HPDE6-E6E7 (cell line): ENCODE measurements at regions not wholly inside any gene's neighbourhood (a gene's known extent, or its start where the extent isn't known, plus 50 kb on each side); places are given as distances from the start of the nearest gene placed in this dataset.
A peak's percentile ranks its signal among the peaks of the same experiment; 100 is the strongest.

Experiments
- DNase-seq: peaks from one replicate; pipeline ENCODE4 v3.0.0; 2011; ENCODE audit warnings: missing footprints; ENCODE audit errors: extremely low spot score

GRCh38 chr9:85260275-85260845, 481.4 kb downstream of the AGTPBP1 start:
- no peak for DNase-seq

DNA sequence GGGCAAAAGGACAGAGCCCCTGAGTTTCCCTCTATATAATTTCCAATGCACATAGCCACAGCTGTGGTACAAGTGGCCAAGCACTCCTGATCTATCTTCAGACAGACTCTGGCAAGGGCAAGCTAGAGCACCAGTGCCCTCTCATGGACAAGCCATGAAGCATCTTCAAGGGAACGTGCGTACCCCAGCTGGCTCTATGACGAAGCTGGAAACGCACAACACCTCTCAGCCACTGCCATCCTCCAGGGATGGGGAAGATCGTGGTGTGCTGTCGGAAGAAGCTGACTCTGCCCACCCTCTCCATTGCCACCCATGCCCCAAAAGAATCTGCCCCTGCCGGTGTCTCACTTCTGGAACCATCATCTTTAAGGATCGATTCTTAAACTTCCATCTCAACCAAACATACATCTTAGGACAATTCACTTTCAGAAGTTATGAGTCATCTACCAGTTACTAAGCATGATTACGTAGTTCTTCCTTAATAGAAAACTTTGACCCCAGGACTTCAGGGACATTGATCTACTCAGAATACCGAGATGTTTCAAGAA, 482.9 kb downstream of the AGTPBP1 start:
- DNase-seq: peak; percentile 75

DNA sequence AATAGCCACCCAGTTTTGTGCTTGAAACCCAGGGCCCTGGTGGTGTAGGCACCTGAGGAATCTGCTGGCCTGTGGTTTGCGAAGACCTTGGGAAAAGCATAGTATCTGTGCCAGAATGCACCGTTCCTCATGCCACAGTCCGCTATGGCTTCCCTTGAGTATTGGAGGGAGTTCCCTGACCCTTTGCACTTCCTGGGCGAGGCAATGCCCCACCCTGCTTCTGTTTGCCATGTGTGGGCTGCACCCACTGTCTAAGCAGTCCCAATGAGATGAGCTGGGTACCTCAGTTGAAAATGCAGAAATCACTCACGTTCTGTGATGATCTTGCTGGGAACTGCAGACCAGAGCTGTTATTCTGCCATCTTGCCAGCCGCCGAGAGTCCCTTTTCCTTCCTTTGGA, 483.5 kb downstream of the AGTPBP1 start:
- no peak for DNase-seq

DNA sequence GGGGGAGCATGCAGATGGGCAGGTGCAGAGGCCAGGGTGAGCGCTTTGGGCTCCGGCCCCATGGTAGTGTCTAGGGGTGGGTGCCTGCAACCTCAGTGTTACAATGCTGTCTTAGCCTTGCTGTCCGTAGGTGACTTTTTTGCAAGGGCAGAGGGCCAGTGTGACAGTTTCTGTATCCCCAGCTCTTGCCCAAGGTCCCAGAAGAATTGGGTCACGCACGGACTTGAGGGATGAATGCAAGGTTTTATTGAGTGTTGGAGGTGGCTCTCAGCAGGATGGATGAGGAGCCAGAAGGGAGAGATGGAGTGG, 492.5 kb downstream of the AGTPBP1 start:
- DNase-seq: no peak

DNA sequence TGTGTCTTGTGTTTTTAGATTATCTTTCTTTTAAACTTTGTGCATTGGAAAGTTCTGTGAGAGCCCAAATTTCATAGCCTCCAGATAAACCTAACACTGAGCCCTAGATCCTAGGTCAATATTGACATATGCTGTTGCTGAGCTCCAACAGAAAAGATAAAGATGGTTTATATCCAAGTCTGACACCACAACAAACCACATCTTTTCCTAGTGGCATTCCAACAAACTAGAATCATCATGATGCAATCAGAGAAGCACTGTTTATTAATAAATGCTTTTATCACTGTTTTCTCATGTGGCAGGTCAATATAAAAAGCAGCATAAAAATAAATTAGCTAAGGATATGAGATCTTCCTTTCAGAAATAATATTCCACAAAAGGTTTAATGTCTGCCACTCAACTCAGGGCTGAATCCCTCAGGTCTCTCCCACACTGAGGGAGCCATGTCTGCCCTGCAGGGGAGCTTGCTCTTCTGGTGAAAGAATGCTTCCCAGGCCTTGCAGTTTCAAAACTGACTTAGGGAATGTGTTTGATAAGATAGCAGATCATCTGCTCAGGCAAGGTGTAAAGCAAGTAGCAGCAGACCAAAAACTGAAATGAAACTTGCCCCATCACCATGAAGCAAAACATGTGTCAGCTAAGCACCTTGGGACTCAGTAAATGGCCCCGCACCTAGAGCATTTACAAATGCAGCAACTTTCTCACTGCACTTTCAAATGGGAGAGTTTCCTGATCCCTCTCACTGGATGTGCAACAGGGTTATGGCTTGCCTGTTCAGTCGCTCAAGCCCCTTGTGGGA, 493.0 kb downstream of the AGTPBP1 start:
- DNase-seq: no peak

- no peak for DNase-seq
Observed at GRCh38 chr9:85246541-85246940, 495.2 kb downstream of the AGTPBP1 start.

DNA sequence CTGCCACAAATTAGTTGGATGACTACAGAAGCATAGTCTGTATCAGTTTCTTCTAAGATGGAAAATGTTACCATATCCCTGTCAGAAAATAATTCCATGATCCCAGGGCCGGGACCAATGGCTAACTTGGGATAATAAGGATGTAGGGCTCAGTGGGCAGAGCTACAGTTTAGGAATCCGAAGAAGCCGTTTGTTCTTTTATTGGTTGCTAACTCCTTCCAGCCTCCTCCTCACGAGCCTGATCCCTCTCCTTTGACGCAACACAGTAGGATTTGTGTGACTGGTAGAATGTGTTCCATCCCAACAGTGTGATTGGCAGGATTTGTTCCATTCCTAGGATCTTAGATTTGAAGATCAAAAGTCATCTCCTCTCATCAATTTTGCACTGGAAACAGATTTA, 496.9 kb downstream of the AGTPBP1 start:
- no peak for DNase-seq

DNA sequence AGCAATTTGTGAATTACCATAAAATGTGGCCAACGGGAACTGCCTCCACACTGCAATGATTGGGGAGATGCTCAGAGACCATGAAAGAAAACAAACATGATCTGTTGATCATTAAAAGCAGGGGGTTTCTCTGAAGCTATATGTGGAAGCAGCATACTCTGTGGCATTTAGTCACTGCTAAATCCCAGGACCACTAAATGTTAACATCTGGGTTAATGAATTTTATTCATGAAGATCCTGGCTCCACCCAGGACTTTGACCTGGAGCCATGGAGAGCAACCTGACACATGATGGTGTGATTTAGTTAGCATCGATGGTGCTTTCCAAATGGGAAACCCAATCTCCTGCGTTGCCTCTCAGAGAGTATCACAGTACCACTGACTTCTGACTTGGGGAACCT, 497.8 kb downstream of the AGTPBP1 start:
- DNase-seq: no peak

GRCh38 chr9:85237478-85237877, 504.3 kb downstream of the AGTPBP1 start:
- DNase-seq: no peak

GRCh38 chr9:85230081-85230480, 511.7 kb downstream of the AGTPBP1 start:
- DNase-seq: no peak

DNA sequence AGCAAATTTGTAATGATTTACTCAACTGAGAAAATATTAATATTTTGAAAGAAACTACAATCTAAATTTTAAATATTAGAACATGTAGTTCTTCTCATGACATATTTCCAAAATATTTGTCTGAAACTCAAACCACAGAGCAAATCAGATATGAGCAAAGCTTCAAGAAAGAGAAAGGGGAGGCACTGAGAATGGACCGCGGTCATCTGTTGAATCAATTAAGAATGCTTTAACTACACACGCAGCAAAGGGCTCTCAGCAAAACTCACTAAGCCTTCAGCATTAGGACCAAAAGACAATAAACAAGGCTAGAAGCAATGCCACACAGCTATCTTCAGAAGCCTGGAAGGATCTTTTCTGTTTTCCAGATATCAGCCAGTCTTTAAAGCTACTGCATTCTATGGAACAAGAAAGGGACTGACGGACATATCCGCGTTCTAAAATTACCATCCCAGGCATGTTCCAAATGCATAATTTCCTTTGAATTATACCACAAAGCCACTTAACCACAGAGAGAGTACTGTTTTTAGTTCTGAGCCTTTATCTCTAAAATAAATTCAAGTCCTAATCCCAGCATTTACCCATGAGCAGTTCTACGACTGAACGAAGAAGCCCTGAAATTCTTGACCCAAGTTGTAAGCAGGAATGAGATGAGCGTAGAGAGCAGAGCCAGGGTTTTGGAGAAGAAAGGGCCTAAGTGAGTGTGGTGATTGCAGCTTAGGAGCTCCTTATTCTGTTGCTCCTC, 513.5 kb downstream of the AGTPBP1 start:
- no peak for DNase-seq

- no peak for DNase-seq
Observed at GRCh38 chr9:85225180-85225579, 516.6 kb downstream of the AGTPBP1 start.

DNA sequence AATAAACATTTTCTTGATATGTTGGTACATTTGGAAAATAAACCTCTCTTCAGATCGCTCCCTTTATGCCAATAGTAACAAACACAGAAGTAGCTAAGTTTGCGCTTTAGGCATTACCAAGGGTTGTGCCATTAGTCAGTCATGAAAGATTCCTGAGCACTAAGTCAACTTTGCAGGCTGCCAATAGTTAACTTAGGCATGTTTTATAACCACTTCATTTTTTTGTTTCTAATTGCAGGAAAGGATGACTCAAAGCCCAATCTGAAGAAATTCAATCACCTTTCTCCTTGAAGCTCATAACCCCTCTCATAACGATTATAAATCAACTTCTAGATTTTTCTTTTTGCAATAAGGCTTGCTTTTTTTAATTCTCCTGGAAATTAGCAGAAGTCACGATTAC, 517.0 kb downstream of the AGTPBP1 start:
- peak; percentile 65 for DNase-seq

- DNase-seq: no peak
Observed at GRCh38 chr9:85224301-85224700, 517.5 kb downstream of the AGTPBP1 start.

- DNase-seq: peak; percentile 28
Observed at GRCh38 chr9:85223506-85224125, 518.1 kb downstream of the AGTPBP1 start.

DNA sequence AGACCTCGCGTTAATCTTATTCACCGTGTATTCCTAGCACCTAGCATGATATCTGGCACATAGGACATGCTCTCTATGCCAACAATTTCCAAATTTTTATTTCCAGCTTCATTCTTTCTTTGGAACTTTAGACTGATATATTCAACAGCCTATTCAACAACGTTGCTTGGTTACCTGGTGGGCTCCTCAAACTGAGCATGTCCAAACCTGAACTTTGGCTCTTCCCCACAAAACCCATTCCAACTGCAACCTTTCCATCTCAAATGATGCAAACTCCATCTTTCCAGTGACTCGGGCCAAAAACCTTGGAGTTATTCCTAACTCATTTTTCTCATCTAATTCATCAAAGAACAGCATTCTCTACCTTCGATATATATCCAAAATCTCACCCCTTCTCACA, 525.2 kb downstream of the AGTPBP1 start:
- DNase-seq: no peak

- DNase-seq: no peak
Observed at GRCh38 chr9:85215961-85216360, 525.8 kb downstream of the AGTPBP1 start.

GRCh38 chr9:85215416-85215815, 526.3 kb downstream of the AGTPBP1 start:
- DNase-seq: no peak

DNA sequence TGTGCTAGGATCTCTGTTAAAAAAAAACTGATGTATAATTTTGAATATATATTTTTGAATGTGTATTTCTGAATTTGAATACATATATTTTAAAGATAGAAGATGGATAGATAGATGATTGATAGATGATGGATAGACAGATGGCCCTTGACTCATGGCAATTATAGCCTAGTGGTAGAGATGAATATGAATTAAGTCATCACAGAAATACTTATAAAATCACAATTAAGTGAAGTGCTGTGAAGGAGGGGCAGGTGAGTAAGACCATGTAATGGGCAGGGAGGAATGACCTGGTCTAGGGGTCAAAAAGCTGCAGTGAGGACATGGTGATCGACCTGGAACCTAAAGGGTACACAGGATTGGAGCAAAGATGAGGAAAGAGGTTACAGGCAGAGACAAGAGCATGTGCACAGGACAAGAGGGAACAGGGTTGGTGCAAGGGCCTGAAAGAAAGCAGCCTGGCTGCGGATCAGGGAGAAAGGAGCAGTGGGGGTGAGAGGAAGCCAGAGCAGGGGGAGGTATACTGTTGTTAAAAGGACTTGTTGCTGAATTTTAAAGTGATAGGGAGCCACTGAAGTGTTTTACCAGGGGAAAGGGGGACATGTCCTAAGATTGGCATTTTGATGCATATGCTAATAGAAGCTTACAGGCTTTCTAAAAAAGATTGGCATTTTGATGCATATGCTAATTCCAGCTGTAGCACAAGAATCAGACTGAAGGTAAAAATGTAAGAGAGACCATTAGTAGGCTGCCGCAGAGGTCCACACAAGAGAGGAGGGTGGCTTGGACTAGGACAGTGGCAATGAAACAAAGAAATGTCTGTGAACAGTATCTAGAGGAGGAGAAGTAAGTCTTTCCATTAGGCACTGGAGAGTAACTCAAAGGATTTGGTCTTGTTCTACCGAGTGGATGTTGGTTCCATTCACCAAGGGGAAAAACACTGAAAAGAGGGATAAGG, 527.8 kb downstream of the AGTPBP1 start:
- DNase-seq: no peak

- peak; percentile 46 for DNase-seq
Observed at GRCh38 chr9:85212887-85213286, 528.9 kb downstream of the AGTPBP1 start.

DNA sequence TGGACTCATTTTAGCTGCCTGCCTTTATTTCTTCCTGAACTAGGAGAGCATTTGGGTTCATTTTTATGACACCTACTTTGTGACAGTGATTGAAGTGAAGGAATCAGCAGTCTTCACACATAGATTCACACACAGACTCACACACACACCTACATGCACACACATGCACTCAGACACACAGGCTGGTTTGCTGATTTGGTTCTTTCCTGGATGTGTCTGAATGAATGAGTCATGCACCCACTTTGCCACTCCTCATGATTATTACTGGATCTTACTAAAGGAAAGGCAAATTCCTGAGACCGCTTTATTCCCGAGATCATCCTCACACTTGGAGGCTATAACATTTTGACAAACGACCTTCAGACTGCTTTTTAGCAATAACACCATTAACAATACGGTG, 529.5 kb downstream of the AGTPBP1 start:
- peak; percentile 56 for DNase-seq
